Esophagus squamous epithelium (tissue), 5 donors: ENCODE measurements at regions not wholly inside any gene's neighbourhood (a gene's known extent, or its start where the extent isn't known, plus 50 kb on each side); places are given as distances from the start of the nearest gene placed in this dataset.

ENCODE experiments used
- DNase-seq: peaks from one replicate; lab custom pipeline; 2025; lab: John Stamatoyannopoulos, UW
- H3K27ac ChIP-seq, 4 donors: fragments of 200-600 bp; sonication (generic); one replicate each; pipeline ENCODE4 v1.5.1; 2016 to 2019; ENCODE audit warnings: mild to moderate bottlenecking in 1 of 4
- H3K27me3 ChIP-seq, 4 donors: fragments of 200-600 bp; sonication (generic); 1 replicate in 3 of 4; 2 replicates in 1 of 4; pipeline versions ENCODE4 v1.5.1 to v1.6.0; 2017 to 2021; ENCODE audit warnings: antibody characterized with exemption in 1 of 4
- H3K36me3 ChIP-seq, 3 donors: fragments of 200-600 bp; sonication (generic); one replicate each; pipeline ENCODE4 v1.5.1; 2016 to 2019
- H3K4me1 ChIP-seq, 3 donors: fragments of 200-600 bp; sonication (generic); one replicate each; pipeline ENCODE4 v1.5.1; 2017 to 2019
- H3K4me3 ChIP-seq, 4 donors: fragments of 200-600 bp; sonication (generic); 1 replicate in 3 of 4; 2 replicates in 1 of 4; pipeline ENCODE4 v1.5.1; 2016 to 2019; ENCODE audit warnings: mild to moderate bottlenecking in 2 of 4, moderate library complexity in 1 of 4
- H3K9me3 ChIP-seq, 3 donors: fragments of 200-600 bp; sonication (generic); one replicate each; pipeline ENCODE4 v1.5.1; 2016 to 2019
- CTCF ChIP-seq, 6 experiments: fragments of 450-650 bp in 4 of 6; fragments of 200-600 bp in 2 of 6; sonication (generic) in 2 of 6; IDR thresholded peaks; one replicate each; pipeline ENCODE4 v1.5.1; 2016 to 2019; ENCODE audit warnings: antibody characterized with exemption in 6 of 6, mild to moderate bottlenecking in 4 of 6, moderate library complexity in 4 of 6
- POLR2A ChIP-seq, 4 donors: fragments of 450-650 bp; IDR thresholded peaks; one replicate each; pipeline ENCODE4 v1.6.1; 2017; ENCODE audit warnings: antibody characterized with exemption in 4 of 4, mild to moderate bottlenecking in 4 of 4, moderate library complexity in 3 of 4
- WGBS, 2 donors: methylation state at CpG; one replicate each; pipeline ENCODE4 v1.1.5; 2018; 5-methylcytosine and 5-hydroxymethylcytosine counted together
- intact Hi-C: fragments of 100-400 bp; cut with DNase I; formaldehyde crosslinking; loops from one replicate; pipeline ENCODE4 v1.15.0; 2022
- donor health status: DM: yes; HTN: yes; CAD: no.

DNA sequence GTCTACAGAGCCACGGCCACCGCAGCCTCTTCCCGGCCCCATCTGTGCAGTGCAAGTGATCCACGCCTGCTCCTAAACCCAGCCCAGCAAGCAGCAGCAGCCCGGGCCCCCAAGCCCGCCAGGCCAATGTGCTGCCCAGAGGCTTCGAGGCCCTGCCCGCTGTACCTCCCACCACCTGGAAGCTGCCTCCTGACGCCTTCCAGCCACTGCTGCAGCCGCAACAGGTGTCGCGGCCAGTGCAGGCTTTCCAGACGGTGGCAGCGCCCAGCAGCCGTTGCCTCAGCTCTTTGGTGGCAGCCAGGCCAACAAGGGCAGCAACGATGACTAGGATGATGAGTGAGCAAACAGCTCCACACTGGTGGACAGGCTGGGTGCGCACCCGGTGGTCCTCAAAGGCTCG lies 50.2 kb upstream of the TPM4 start:
- Histone ChIP-seq H3K27ac (no peak overlapping the region), H3K4me3 (no peak overlapping the region), H3K4me1 (no peaks in the 10 kb centered on the region), H3K36me3 (no peaks in the 10 kb centered on the region), H3K9me3 (no peaks in the 10 kb centered on the region), H3K27me3 (peaks cover 0 to 24% (median 0%) of the 10 kb centered on the region in 4 donors)
- 78 to 87% methylated on average over 10 to 15 of the region's 19 CpGs for WGBS, 2 donors
- no peak for DNase-seq
- TF ChIP-seq POLR2A (IDR thresholded peaks at IDR 0.05) = no peak
- TF ChIP-seq CTCF (IDR thresholded peaks at IDR 0.05) = no peak
- intact Hi-C loops = no loop called here
